ENCODE measurements at regions not wholly inside any gene's neighbourhood (a gene's known extent, or its start where the extent isn't known, plus 50 kb on each side); places are given as distances from the start of the nearest gene placed in this dataset.
"Not testable (repeated sequence)": the region's sequence is repeated elsewhere in the genome, so short reads cannot be mapped to it uniquely, and the experiment has no call there.

- TF ChIP-seq CTCF (IDR thresholded peaks at IDR 0.05; ENCODE audit: borderline replicate concordance, insufficient read depth, low read depth, low read length), result no peak
- no peak overlapping the region for H3K4me3 ChIP-seq (ENCODE audit: low read depth, low read length)
Observed at GRCh38 chr14:44873536-44873935, 88.2 kb downstream of the KLHL28 start.

- no peak for TF ChIP-seq CTCF (IDR thresholded peaks at IDR 0.05; ENCODE audit: borderline replicate concordance, insufficient read depth, low read depth, low read length)
Observed at GRCh38 chr14:44866770-44867169, 95.0 kb downstream of the KLHL28 start.

GRCh38 chr14:44866322-44866721 is 95.4 kb downstream of the KLHL28 start:
- TF ChIP-seq CTCF (IDR thresholded peaks at IDR 0.05; ENCODE audit: borderline replicate concordance, insufficient read depth, low read depth, low read length), result no peak
- no peak overlapping the region for H3K4me3 ChIP-seq (ENCODE audit: low read depth, low read length)

More at GRCh38 chr14:44866770-44867169, 95.0 kb downstream of the KLHL28 start:
- H3K4me3 ChIP-seq (ENCODE audit: low read depth, low read length), result no peak overlapping the region

GRCh38 chr14:44863271-44863670 is 98.5 kb downstream of the KLHL28 start:
- no peak overlapping the region for H3K4me3 ChIP-seq (ENCODE audit: low read depth, low read length)

GRCh38 chr14:44854114-44854513 is 107.6 kb downstream of the KLHL28 start:
- TF ChIP-seq CTCF (IDR thresholded peaks at IDR 0.05; ENCODE audit: borderline replicate concordance, insufficient read depth, low read depth, low read length), result no peak
- H3K4me3 ChIP-seq (ENCODE audit: low read depth, low read length), result no peak overlapping the region

More at GRCh38 chr14:44863271-44863670, 98.5 kb downstream of the KLHL28 start:
- no peak for TF ChIP-seq CTCF (IDR thresholded peaks at IDR 0.05; ENCODE audit: borderline replicate concordance, insufficient read depth, low read depth, low read length)

GRCh38 chr14:44847526-44848309 is 114.0 kb downstream of the KLHL28 start:
- H3K4me3 ChIP-seq (ENCODE audit: low read depth, low read length), result no peak overlapping the region
- no peak for TF ChIP-seq CTCF (IDR thresholded peaks at IDR 0.05; ENCODE audit: borderline replicate concordance, insufficient read depth, low read depth, low read length)

- no peak overlapping the region for H3K4me3 ChIP-seq (ENCODE audit: low read depth, low read length)
- TF ChIP-seq CTCF (IDR thresholded peaks at IDR 0.05; ENCODE audit: borderline replicate concordance, insufficient read depth, low read depth, low read length), result peak; percentile 82
Observed at GRCh38 chr14:44846232-44846824, 115.4 kb downstream of the KLHL28 start.

GRCh38 chr14:44835928-44836327 is 125.8 kb downstream of the KLHL28 start:
- not testable (repeated sequence) for H3K4me3 ChIP-seq (ENCODE audit: low read depth, low read length)
